NCI-H345 treated with DMSO at 0.1 percent for 48 hours (cell line): ENCODE measurements at regions not wholly inside any gene's neighbourhood (a gene's known extent, or its start where the extent isn't known, plus 50 kb on each side); places are given as distances from the start of the nearest gene placed in this dataset.

ENCODE experiments used
- DNase-seq: peaks from one replicate; lab custom pipeline; 2025; ENCODE audit not compliant: unreplicated experiment; lab: John Stamatoyannopoulos, UW

DNA sequence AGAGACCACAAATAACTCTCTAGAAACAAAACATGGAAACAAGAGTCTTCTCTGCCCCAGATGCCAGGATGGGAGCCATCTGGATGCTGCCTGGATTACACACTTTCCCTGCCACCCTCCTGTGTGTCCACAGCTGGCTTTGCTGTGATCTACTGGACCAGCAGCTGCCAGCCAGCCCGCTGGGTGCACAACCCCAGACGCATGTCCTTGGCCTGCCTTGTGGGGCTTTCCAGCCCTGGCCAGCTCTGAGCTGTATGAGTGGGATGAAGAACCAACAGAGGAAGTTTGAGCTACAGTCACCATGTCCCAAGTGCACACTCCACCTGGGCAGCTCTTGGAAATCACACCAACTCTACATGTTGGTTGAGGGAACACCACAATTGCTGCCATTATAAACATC, 57.0 kb upstream of the TNRC6C start:
- DNase-seq, result no peak

DNA sequence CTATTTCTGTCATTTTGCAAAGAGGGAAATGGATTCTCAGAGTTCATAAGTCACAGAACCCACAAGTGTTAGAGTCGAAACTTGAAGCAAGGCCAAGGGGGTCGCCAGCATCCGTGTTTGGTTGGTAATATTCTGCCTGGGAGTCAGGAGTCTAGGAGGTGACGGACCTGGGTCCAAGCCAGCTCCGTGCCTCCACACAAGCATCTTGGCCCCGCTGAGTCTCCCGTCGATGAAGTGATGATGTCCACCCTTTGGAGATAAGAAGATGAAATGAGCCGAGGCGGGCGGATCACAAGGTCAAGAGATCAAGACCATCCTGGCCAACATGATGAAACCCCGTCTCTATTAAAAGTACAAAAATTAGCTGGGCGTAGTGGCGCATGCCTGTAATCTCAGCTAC, 53.2 kb upstream of the TNRC6C start:
- DNase-seq, result no peak

DNA sequence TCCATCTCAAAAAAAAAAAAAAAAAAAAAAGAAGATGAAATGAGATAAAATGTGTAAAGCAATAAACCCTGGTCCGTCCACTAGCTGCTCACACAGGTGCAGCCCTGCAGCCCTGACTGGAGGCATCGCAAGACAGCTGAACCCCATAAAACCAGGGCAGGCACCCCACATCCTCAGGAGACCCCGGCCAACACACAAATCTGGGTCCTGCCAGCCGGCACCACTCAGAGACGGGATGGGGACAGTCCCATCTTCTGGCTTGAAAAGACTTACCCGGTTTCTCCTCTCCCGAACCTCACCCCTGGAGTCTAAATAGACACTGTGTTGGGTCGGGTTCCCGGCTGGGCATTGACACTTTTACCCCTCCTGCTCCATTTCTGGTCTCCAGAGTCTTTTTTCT, 52.7 kb upstream of the TNRC6C start:
- no peak for DNase-seq

DNA sequence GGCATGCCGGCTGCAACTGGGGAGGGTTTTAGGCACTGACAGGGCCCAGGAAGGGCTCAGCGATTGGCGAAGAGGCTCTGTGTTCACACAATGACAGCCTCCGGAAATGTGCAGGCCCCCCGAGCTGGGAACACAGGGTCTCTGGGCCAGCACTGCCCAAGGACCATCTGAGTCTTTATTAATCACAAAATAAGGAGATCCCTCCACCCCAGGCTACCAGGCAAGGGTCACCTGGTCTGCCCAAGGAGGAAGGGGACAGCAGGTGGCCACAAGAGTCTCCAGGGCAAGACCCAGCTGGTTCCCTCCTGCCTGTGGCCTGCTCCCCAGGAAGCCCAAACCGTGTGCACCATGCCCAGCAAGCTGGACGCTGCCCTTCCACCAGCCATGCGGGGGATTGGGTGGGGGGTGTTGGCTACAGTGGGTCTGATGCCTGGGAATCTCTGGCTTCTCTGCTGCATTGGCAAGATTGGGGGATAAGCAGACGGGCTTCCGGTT, 52.1 kb upstream of the TNRC6C start:
- no peak for DNase-seq

DNA sequence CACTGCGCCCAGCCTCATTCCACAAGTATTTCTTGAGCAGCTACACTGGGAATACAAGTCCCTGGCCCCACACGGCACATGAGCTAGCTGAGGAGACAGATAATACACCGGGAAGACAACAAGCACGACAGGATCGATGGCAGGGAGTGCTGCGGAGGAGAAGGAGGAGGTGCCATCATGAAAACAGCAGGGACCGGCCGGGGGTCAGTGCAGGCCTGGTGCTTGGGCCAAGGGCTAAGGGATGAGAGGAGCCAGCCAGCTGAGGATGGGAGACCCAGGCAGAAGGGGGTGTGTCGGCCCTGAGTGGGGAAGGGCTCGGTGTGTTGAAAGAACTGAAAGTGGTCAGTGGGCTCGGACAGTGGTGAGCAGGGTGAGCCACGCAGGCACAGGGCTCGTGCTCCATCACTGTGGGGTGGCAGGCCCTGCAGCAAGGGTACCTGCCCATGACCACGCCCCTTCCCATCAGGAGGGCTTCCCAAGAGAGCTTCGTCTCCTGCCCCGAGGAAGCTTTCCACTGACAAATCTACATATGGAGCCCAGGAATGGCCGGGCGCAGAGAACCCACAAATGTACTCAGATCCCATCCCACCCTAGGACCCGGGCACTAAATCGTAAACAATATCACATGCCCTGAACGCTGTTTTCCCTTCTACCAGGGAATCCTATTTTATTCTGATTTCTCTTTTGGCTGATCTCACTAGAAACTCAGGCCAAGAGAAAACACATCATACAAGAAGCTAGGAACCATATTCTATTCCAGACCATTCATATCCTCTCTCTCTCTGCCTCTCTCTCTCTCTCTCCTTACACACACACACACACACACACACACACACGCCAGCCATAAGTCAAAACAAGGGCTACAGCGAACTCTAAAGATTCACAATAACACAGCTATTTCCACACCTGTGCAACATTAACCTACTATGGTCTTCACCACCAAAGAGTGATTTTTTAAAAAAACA, 50.7 kb upstream of the TNRC6C start:
- no peak for DNase-seq

DNA sequence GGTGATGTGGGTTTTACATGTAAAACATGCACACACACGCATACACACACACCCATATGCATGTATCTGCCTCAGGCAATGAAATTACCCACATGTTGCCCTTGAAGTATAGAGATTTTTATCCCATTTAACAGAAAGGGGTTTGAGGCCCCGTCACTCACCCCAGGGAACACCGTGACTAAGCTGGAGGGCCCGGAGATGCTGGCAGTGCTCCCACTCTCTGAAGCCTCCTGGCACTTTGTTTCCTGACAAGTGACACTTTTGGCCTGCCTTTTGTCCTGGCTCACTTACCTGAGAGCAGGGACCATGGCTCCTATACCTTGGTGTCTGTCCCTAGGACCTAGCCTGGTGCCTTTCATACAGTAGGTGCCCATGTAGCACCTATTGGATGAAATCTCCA, 50.0 kb upstream of the TNRC6C start:
- no peak for DNase-seq
